Immature natural killer cell (primary cell): ENCODE measurements at regions not wholly inside any gene's neighbourhood (a gene's known extent, or its start where the extent isn't known, plus 50 kb on each side); places are given as distances from the start of the nearest gene placed in this dataset.
"Not testable (repeated sequence)": the region's sequence is repeated elsewhere in the genome, so short reads cannot be mapped to it uniquely, and the experiment has no call there.

Experiments used
- DNase-seq, 3 donors: peaks; one replicate each; pipeline ENCODE4 v3.0.0; 2022; ENCODE audit warnings: mixed read lengths in 1 of 3
- H3K27ac Mint-ChIP-seq, 6 donors: one replicate each; pipeline ENCODE4 v1.8.0; 2020; ENCODE audit warnings: mixed read lengths in 6 of 6, mild to moderate bottlenecking in 5 of 6, inconsistent platforms in 4 of 6, moderate library complexity in 3 of 6
- H3K27me3 Mint-ChIP-seq, 3 donors: one replicate each; pipeline ENCODE4 v1.8.0; 2020 to 2021; ENCODE audit warnings: low read depth in 3 of 3, mild to moderate bottlenecking in 3 of 3, mixed read lengths in 3 of 3, moderate library complexity in 3 of 3, inconsistent platforms in 1 of 3
- H3K36me3 Mint-ChIP-seq, 3 donors: one replicate each; pipeline ENCODE4 v1.8.0; 2020; ENCODE audit warnings: mixed read lengths in 3 of 3, inconsistent platforms in 2 of 3, mild to moderate bottlenecking in 2 of 3
- H3K4me1 Mint-ChIP-seq, 2 donors: one replicate each; pipeline ENCODE4 v1.8.0; 2020; ENCODE audit warnings: inconsistent platforms in 2 of 2, mild to moderate bottlenecking in 2 of 2, mixed read lengths in 2 of 2, moderate library complexity in 1 of 2
- H3K4me3 Mint-ChIP-seq, 5 donors: one replicate each; pipeline ENCODE4 v1.8.0; 2020; ENCODE audit warnings: mild to moderate bottlenecking in 5 of 5, mixed read lengths in 5 of 5, inconsistent platforms in 3 of 5, moderate library complexity in 3 of 5
- H3K9me3 Mint-ChIP-seq, 6 donors: one replicate each; pipeline ENCODE4 v1.8.0; 2020; ENCODE audit warnings: mild to moderate bottlenecking in 6 of 6, mixed read lengths in 6 of 6, inconsistent platforms in 4 of 6, moderate library complexity in 3 of 6

GRCh38 chr10:2212244-2212834 lies 475.0 kb upstream of the ADARB2 start:
- DNase-seq = no peak
- Mint-ChIP-seq H3K4me3 (no peak overlapping the region), H3K27me3 (peaks cover 0 to 5% (median 0%) of the 10 kb centered on the region in 3 donors), H3K9me3 (peaks cover 0 to 3% (median 1%) of the 10 kb centered on the region in 6 donors), H3K36me3 (no peaks in the 10 kb centered on the region), H3K4me1 (no peaks in the 10 kb centered on the region), H3K27ac (no peak overlapping the region)

- Mint-ChIP-seq H3K4me3 (no peak overlapping the region), H3K9me3 (peaks cover 0 to 3% (median 1%) of the 10 kb centered on the region in 6 donors), H3K36me3 (no peaks in the 10 kb centered on the region), H3K4me1 (no peaks in the 10 kb centered on the region), H3K27ac (no peak overlapping the region), H3K27me3 (peaks cover 0 to 5% (median 0%) of the 10 kb centered on the region in 3 donors)
- DNase-seq = no peak
These were observed 472.8 kb upstream of the ADARB2 start for GRCh38 chr10:2210088-2210487.

- Mint-ChIP-seq H3K36me3 (no peaks in the 10 kb centered on the region), H3K27ac (no peak overlapping the region), H3K4me1 (no peaks in the 10 kb centered on the region), H3K27me3 (peaks cover 0 to 3% (median 2%) of the 10 kb centered on the region in 3 donors), H3K4me3 (no peak overlapping the region), H3K9me3 (peaks cover 0 to 3% (median under 1%) of the 10 kb centered on the region in 6 donors)
- DNase-seq = no peak
These were observed 470.8 kb upstream of the ADARB2 start for GRCh38 chr10:2208106-2208505.

- no peak for DNase-seq
- H3K4me3 Mint-ChIP-seq = no peak overlapping the region
- H3K27me3 Mint-ChIP-seq = peaks cover 0 to 3% (median 2%) of the 10 kb centered on the region in 3 donors
- no peaks in the 10 kb centered on the region for H3K36me3 Mint-ChIP-seq
- H3K27ac Mint-ChIP-seq = no peak overlapping the region
- H3K9me3 Mint-ChIP-seq = peaks cover 0 to 3% (median under 1%) of the 10 kb centered on the region in 6 donors
- H3K4me1 Mint-ChIP-seq = no peaks in the 10 kb centered on the region
These were observed 470.1 kb upstream of the ADARB2 start for GRCh38 chr10:2207246-2207922.

- DNase-seq = no peak
- peaks cover 0 to 3% (median 0%) of the 10 kb centered on the region in 3 donors for H3K27me3 Mint-ChIP-seq
- no peaks in the 10 kb centered on the region for H3K4me1 Mint-ChIP-seq
- H3K9me3 Mint-ChIP-seq = peaks cover 0 to 5% (median 0%) of the 10 kb centered on the region in 6 donors
- H3K36me3 Mint-ChIP-seq = no peaks in the 10 kb centered on the region
- H3K4me3 Mint-ChIP-seq = no peak overlapping the region
- no peak overlapping the region for H3K27ac Mint-ChIP-seq
These were observed 468.1 kb upstream of the ADARB2 start for GRCh38 chr10:2205406-2205805.

- Mint-ChIP-seq H3K27me3 (peaks cover 0 to 3% (median 2%) of the 10 kb centered on the region in 3 donors), H3K4me3 (no peak overlapping the region), H3K36me3 (no peaks in the 10 kb centered on the region), H3K4me1 (no peaks in the 10 kb centered on the region), H3K27ac (no peak overlapping the region), H3K9me3 (peaks cover 0 to 9% (median 2%) of the 10 kb centered on the region in 6 donors)
- no peak for DNase-seq
These were observed 465.1 kb upstream of the ADARB2 start for GRCh38 chr10:2202401-2202800.

GRCh38 chr10:2201534-2202099 lies 464.3 kb upstream of the ADARB2 start:
- no peak overlapping the region for H3K27ac Mint-ChIP-seq
- H3K4me3 Mint-ChIP-seq = no peak overlapping the region
- DNase-seq = no peak
- H3K9me3 Mint-ChIP-seq = peaks cover 0 to 9% (median 5%) of the 10 kb centered on the region in 6 donors
- H3K4me1 Mint-ChIP-seq = no peaks in the 10 kb centered on the region
- peaks cover 0 to 1% (median 0%) of the 10 kb centered on the region in 3 donors for H3K36me3 Mint-ChIP-seq
- peaks cover 2 to 3% (median 2%) of the 10 kb centered on the region in 3 donors for H3K27me3 Mint-ChIP-seq

GRCh38 chr10:2197663-2198062 lies 460.3 kb upstream of the ADARB2 start:
- H3K27me3 Mint-ChIP-seq = peaks cover 0 to 2% (median 2%) of the 10 kb centered on the region in 3 donors
- no peaks in the 10 kb centered on the region for H3K4me1 Mint-ChIP-seq
- no peak overlapping the region for H3K4me3 Mint-ChIP-seq
- no peak for DNase-seq
- H3K27ac Mint-ChIP-seq = no peak overlapping the region
- peaks cover 0 to 3% (median 0%) of the 10 kb centered on the region in 3 donors for H3K36me3 Mint-ChIP-seq
- H3K9me3 Mint-ChIP-seq = peaks cover 0 to 12% (median 8%) of the 10 kb centered on the region in 6 donors

- Mint-ChIP-seq H3K27ac (no peak overlapping the region), H3K27me3 (peaks cover 0 to 3% (median 2%) of the 10 kb centered on the region in 3 donors), H3K9me3 (peaks cover 0 to 17% (median 10%) of the 10 kb centered on the region in 6 donors), H3K4me3 (no peak overlapping the region), H3K36me3 (peaks cover 0 to 3% (median 0%) of the 10 kb centered on the region in 3 donors), H3K4me1 (no peaks in the 10 kb centered on the region)
- DNase-seq = no peak
These were observed 458.9 kb upstream of the ADARB2 start for GRCh38 chr10:2196272-2196671.

GRCh38 chr10:2189356-2189755 lies 452.0 kb upstream of the ADARB2 start:
- not testable (repeated sequence) for H3K4me1 Mint-ChIP-seq, H3K27me3 Mint-ChIP-seq, DNase-seq, H3K9me3 Mint-ChIP-seq, H3K36me3 Mint-ChIP-seq, H3K27ac Mint-ChIP-seq, H3K4me3 Mint-ChIP-seq

GRCh38 chr10:2188371-2188770 lies 451.0 kb upstream of the ADARB2 start:
- peaks cover 1 to 10% (median 6%) of the 10 kb centered on the region in 6 donors for H3K9me3 Mint-ChIP-seq
- no peaks in the 10 kb centered on the region for H3K36me3 Mint-ChIP-seq
- H3K4me1 Mint-ChIP-seq = no peaks in the 10 kb centered on the region
- H3K27ac Mint-ChIP-seq = no peak overlapping the region
- H3K27me3 Mint-ChIP-seq = peaks cover under 1 to 4% (median 4%) of the 10 kb centered on the region in 3 donors
- DNase-seq = no peak
- H3K4me3 Mint-ChIP-seq = no peak overlapping the region

GRCh38 chr10:2173327-2173726 lies 436.0 kb upstream of the ADARB2 start:
- no peaks in the 10 kb centered on the region for H3K4me1 Mint-ChIP-seq
- no peaks in the 10 kb centered on the region for H3K36me3 Mint-ChIP-seq
- H3K4me3 Mint-ChIP-seq = no peak overlapping the region
- no peak overlapping the region for H3K27ac Mint-ChIP-seq
- no peak for DNase-seq
- peaks cover 0 to 2% (median 0%) of the 10 kb centered on the region in 3 donors for H3K27me3 Mint-ChIP-seq
- H3K9me3 Mint-ChIP-seq = peaks cover 0 to 1% (median 0%) of the 10 kb centered on the region in 6 donors

GRCh38 chr10:2165771-2166460 lies 428.6 kb upstream of the ADARB2 start:
- Mint-ChIP-seq H3K27me3 (peaks cover 0 to 3% (median 2%) of the 10 kb centered on the region in 3 donors), H3K9me3 (peaks cover 0 to 4% (median 0%) of the 10 kb centered on the region in 6 donors), H3K27ac (no peak overlapping the region), H3K36me3 (no peaks in the 10 kb centered on the region), H3K4me1 (no peaks in the 10 kb centered on the region), H3K4me3 (no peak overlapping the region)
- DNase-seq = no peak

GRCh38 chr10:2150288-2150687 lies 413.0 kb upstream of the ADARB2 start:
- no peak overlapping the region for H3K27ac Mint-ChIP-seq
- H3K4me3 Mint-ChIP-seq = no peak overlapping the region
- peaks cover 0 to 5% (median 1%) of the 10 kb centered on the region in 3 donors for H3K27me3 Mint-ChIP-seq
- H3K9me3 Mint-ChIP-seq = peaks cover 0 to 4% (median 0%) of the 10 kb centered on the region in 6 donors
- no peaks in the 10 kb centered on the region for H3K4me1 Mint-ChIP-seq
- H3K36me3 Mint-ChIP-seq = no peaks in the 10 kb centered on the region
- no peak for DNase-seq
